ENCODE measurements at regions not wholly inside any gene's neighbourhood (a gene's known extent, or its start where the extent isn't known, plus 50 kb on each side); places are given as distances from the start of the nearest gene placed in this dataset.
A peak's percentile ranks its signal among the peaks of the same experiment; 100 is the strongest.

DNA sequence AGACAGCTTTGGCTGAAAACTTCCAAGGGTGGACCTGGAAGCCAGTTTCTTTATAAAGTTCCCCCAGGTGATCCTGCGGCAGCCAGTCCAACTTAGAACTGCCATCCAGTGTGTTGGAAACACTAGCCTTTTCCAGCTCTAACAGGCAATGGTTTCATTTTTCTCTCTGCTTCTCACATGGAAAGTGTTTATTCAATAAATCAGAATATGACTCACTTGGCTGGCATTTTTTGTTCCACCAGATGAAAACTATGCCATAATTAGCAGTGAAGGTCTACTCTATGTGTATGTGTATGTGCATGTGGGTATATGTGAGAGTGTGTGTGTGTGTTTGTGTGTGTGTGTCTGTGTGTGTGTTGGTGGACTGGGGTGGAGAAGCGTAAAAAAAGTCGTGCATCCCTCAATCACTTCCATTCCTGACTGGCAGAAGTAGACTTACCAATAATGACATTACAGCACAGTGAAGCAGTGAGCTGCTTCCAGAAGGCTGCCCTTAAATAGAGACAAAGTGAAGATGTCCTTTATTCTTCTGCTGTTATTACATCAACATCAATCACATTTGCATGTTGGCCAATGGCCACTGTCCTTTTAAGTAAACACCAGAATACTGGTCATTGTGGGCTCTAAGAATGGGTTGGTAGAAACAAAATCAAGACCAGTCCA, 90.9 kb upstream of the SETBP1 start:
- TF ChIP-seq, protein P1, sequence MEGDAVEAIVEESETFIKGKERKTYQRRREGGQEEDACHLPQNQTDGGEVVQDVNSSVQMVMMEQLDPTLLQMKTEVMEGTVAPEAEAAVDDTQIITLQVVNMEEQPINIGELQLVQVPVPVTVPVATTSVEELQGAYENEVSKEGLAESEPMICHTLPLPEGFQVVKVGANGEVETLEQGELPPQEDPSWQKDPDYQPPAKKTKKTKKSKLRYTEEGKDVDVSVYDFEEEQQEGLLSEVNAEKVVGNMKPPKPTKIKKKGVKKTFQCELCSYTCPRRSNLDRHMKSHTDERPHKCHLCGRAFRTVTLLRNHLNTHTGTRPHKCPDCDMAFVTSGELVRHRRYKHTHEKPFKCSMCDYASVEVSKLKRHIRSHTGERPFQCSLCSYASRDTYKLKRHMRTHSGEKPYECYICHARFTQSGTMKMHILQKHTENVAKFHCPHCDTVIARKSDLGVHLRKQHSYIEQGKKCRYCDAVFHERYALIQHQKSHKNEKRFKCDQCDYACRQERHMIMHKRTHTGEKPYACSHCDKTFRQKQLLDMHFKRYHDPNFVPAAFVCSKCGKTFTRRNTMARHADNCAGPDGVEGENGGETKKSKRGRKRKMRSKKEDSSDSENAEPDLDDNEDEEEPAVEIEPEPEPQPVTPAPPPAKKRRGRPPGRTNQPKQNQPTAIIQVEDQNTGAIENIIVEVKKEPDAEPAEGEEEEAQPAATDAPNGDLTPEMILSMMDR (IDR thresholded peaks at IDR 0.05): no peak
- TF ChIP-seq ZFX (IDR thresholded peaks at IDR 0.05; ENCODE audit: borderline replicate concordance): no peak
- no peak overlapping the region for H3K27ac ChIP-seq

DNA sequence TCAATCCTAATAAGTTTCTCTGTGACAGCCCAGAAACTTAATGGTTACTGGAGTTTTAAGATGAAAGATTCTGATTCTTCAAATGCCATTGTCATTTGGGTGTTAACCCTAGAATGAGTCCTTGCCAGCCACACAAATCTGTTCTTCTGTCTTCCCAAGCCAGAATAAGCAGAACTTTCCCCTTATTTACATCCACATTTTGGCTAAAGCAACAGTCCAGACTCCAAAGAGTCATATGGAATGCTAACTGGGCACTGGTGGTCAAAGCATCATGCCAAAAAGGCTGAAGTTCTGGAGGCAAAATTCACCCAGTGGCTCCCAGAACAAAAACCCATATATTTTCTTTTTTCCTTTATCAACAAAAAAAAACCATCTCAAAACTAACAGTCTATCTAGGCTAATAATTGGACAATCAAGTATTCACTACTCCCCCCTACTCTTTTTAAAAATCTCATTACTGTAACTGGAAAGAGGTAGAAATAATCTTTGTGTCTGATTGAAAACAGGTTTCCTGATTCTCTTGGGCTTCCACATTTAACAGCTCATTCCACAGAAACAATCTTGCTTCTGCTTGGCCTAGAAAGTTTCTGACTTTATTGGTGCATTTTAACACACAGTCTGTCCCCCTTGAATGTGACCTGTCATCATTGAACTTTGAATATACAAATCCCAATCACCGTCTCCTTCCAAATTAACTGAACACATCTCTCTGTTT, 89.6 kb upstream of the SETBP1 start:
- H3K27ac ChIP-seq: no peak overlapping the region
- TF ChIP-seq, protein P1 (IDR thresholded peaks at IDR 0.05): no peak
- TF ChIP-seq ZFX (IDR thresholded peaks at IDR 0.05; ENCODE audit: borderline replicate concordance): no peak

DNA sequence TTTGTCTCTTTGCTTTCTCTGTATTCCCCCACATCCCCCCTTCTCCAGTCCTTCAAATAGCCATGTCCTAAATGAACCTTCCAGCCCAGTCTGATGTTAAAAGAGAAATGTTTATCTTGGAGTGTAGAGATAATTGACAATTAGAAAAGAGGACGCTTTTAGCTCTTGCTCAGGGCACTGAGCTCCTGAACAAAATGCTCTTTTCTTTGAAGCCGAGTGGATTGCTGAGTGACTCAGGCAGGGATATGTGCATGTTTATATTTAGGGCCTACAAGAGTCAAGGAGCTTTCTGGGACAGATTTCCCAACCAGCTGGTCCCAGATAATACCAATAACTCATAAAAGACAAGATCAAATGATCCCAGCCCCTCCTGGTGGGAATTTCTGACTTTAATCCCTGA, 88.0 kb upstream of the SETBP1 start:
- H3K27ac ChIP-seq: no peak overlapping the region
- TF ChIP-seq, protein P1 (IDR thresholded peaks at IDR 0.05): no peak
- TF ChIP-seq ZFX (IDR thresholded peaks at IDR 0.05; ENCODE audit: borderline replicate concordance): no peak

DNA sequence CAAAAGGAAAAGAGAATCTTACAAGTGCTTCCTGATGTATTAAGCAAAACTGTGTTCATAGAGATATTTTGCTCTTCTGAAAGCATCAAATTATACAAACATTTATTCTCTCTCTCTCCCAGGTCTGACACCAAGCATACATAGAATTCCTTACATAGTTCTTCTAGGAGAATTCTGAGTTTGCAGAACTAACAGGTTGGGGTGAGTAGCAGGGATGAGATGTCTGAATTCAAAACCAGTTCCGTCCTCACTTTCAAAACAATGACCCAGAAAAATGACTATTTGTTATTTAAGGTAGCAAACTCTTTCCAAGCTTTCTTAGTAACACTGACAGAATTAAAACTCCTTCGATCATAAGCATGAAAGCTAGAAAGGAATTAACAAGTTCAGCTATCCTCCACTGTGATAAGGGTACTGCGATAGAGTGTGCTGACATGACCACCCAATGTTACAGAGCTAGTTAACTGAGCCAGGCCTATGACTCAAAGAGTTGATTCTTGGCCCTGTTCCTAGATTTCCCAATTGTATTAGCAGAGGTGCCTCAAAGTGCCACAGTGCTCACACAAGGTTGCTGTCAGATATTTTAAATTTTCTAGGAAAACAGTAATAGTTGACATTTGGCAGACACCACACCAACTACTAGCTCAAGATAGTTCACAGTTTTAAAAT, 85.8 kb upstream of the SETBP1 start:
- no peak overlapping the region for H3K27ac ChIP-seq
- TF ChIP-seq ZFX (IDR thresholded peaks at IDR 0.05; ENCODE audit: borderline replicate concordance): no peak
- TF ChIP-seq, protein P1 (IDR thresholded peaks at IDR 0.05): no peak

DNA sequence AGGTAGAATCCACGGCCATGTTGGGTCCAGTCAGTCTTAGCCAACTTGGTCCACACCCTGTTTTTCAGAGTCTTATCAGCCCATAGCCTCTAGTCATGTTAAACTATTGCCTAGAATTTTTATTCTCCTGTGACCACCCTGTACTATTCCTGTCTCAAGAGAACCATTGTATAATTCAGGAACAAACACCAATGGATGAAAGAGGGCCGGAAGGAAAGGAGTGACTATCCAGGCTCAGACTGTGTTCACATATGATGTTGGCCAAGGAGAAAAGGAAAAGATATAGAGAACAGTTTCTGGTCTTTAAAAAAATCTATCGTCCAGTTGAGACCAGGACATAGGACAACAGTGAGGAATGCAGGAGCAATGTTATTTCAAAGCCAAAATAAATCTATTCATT, 82.9 kb upstream of the SETBP1 start:
- H3K27ac ChIP-seq: no peak overlapping the region
- TF ChIP-seq, protein P1 (IDR thresholded peaks at IDR 0.05): no peak
- TF ChIP-seq ZFX (IDR thresholded peaks at IDR 0.05; ENCODE audit: borderline replicate concordance): no peak

DNA sequence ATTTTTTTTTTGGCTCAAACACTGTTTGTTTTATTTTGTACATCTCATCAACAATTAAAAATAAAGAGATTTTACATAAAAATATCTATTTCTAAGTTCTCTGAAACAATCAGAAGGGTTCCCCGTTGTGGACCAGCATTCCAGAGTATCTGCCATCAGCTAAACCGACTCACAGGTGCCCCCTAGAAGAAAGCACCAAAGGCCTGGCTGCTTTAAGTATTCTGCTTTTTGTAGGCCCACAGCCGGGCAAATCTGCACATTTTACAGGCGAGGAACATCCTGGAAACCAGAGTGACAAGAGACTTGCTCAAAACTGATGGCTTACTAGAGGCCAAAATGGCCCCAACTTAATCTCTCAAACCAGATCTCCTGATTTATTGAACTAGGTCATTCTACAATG, 82.2 kb upstream of the SETBP1 start:
- no peak overlapping the region for H3K27ac ChIP-seq
- TF ChIP-seq, protein P1 (IDR thresholded peaks at IDR 0.05): peak; percentile 25; the same call in 1 of the 2 replicates
- TF ChIP-seq ZFX (IDR thresholded peaks at IDR 0.05; ENCODE audit: borderline replicate concordance): no peak

DNA sequence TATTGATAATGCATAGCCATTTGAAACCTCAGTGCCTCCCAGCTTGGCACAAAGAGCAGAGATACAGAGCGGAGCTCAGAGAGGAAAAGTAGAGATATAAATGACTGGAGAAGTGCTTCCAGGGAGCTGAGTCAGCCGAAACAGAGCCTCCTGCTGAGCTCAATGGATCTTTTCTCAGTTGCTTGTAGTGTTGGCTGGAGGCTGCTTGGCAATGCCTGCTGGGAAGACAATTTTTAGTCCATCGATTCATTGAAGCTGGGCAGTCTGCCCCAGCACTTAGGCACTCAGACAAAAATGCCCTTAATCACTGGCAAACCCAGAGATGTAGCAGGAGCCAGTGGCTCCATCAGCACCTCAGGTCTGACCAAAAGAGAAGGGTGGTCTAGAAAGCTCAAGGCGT, 81.3 kb upstream of the SETBP1 start:
- no peak overlapping the region for H3K27ac ChIP-seq

More for the DNA sequence above, 81.3 kb upstream of the SETBP1 start:
- TF ChIP-seq, protein P1 (IDR thresholded peaks at IDR 0.05): no peak
- TF ChIP-seq ZFX (IDR thresholded peaks at IDR 0.05; ENCODE audit: borderline replicate concordance): no peak
